GM10248 (cell line): ENCODE measurements at regions not wholly inside any gene's neighbourhood (a gene's known extent, or its start where the extent isn't known, plus 50 kb on each side); places are given as distances from the start of the nearest gene placed in this dataset.

Experiments used
- CTCF ChIA-PET: fragments of 300-600 bp; sonication (Branson Sonifier 250); formaldehyde crosslinking; extraction: SDS; loops from one replicate; lab custom pipeline; 2021; ENCODE audit warnings: antibody characterized with exemption; lab: Yijun Ruan, JAX
- POLR2A ChIA-PET: fragments of 350-650 bp; sonication (Branson Sonifier 250); formaldehyde crosslinking; extraction: SDS; loops from one replicate; lab custom pipeline; 2020; ENCODE audit warnings: antibody characterized with exemption; lab: Yijun Ruan, JAX
- DNase-seq: peaks from one replicate; pipeline ENCODE4 v3.0.0; 2012; ENCODE audit errors: extremely low spot score
- TF ChIP-seq, protein P1 (sequence below): IDR thresholded peaks from 2 replicates; pipeline ENCODE4 v1.5.1; 2012; ENCODE audit warnings: mild to moderate bottlenecking, low read depth; ENCODE audit errors: extremely low read depth, missing control alignments, control extremely low read depth

DNA sequence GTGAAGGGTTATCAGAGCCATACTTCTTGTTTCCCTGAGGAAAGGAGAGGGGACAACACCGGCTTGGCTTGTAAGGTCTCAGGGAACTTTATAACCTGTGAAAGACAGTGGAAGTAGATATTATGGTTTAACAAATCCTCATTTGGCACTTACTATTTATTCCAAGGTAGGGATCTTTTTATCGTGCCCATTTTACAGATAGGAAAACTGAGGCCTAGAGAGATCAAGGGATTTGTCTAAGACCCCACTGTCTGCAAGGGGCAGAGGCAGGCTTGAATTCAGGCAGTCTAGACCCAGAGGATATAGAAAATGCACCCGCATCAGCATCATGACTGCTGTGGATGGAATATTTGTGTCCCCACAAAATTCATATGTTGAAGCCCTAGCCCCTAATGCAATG is 118.4 kb upstream of the CST7 start:
- ChIA-PET CTCF (no interaction called here), POLR2A (no interaction called here)
- DNase-seq: no peak
- TF ChIP-seq, protein P1, sequence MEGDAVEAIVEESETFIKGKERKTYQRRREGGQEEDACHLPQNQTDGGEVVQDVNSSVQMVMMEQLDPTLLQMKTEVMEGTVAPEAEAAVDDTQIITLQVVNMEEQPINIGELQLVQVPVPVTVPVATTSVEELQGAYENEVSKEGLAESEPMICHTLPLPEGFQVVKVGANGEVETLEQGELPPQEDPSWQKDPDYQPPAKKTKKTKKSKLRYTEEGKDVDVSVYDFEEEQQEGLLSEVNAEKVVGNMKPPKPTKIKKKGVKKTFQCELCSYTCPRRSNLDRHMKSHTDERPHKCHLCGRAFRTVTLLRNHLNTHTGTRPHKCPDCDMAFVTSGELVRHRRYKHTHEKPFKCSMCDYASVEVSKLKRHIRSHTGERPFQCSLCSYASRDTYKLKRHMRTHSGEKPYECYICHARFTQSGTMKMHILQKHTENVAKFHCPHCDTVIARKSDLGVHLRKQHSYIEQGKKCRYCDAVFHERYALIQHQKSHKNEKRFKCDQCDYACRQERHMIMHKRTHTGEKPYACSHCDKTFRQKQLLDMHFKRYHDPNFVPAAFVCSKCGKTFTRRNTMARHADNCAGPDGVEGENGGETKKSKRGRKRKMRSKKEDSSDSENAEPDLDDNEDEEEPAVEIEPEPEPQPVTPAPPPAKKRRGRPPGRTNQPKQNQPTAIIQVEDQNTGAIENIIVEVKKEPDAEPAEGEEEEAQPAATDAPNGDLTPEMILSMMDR: no peak

DNA sequence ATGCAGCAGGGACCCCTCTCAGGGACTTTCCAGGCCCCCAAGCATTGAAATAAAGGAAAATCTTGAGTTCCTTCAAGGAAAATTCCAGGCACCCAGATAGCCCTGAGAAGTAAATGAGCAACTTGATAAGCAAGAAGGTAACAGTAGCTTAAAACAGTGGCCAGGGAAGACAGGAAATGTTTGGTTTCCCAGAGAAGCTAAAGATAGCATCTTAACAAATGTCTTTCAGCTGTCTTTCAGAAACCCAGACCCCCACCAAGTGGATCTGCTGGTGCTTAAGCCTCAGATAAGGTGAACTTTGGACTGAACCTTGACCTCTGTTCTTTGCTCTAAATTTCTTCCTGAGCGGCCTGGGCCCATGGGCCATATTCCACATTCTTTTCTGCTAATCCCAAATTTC is 117.8 kb upstream of the CST7 start:
- TF ChIP-seq, protein P1: no peak
- ChIA-PET CTCF (no interaction called here), POLR2A (no interaction called here)
- DNase-seq: no peak

DNA sequence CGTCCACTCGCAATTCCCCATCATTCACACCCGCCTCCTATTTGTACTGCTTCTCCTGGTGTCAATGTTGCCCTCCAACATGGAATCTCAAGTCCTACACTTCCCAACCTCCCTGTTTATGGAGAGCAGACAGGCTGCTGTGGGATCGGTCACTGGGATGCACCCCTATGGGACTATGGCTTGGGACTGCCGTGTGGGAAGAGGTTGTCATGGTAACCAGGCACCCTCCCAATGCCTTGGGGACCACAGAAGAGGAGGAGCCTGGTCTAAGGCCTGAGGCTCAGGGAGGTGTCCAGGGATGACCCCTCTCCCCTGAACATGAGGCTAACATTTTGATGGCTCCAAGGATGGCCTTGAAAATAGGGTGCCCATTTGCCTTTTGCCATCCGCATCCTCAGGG is 116.6 kb upstream of the CST7 start:
- TF ChIP-seq, protein P1: no peak
- CTCF ChIA-PET: no interaction called here
- DNase-seq: no peak
- POLR2A ChIA-PET: no interaction called here

DNA sequence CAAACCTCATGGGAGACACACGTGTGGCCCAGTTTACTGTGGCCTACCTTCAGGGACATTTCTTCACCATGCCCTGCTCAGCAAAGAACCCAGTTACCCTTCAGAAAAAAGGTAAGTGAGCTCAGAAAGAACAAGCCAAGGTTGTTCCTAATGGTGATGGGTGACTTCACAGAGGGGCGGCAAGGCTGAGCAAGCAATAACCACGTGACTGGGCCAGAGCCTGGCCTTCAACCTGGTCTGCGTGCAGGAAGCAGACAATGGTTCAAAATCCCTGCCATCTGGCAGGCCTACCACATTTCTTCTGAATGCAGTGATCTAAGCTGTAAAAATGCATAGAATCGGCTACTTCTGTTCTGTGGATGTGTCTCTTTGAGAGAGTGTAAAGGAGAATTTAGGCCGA is 115.5 kb upstream of the CST7 start:
- DNase-seq: no peak
- ChIA-PET CTCF (interaction anchor here (0.8 kb wide), 1 partner anchor 12 kb away, joined by 3 read pairs; no protein-coding TSS in a partner anchor), POLR2A (no interaction called here)
- TF ChIP-seq, protein P1: no peak

DNA sequence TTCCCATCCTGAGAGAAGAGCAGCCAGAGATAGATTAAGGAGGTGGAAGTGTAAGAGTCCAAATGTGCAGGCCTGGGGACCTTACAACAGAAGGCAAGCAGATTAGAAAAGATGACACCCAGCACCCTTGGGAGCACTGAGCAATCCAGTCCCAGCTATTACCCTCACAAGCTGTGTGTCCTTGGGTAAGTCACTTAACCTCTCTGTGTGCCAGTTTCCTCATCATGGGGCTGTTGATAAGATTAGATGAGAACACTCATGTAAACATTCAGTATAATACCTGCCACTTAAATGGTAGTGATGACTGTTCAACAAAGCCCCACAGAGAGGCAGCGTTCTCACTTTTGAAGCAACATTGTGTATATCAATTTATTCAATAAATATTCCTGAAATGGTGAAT is 114.8 kb upstream of the CST7 start:
- POLR2A ChIA-PET: no interaction called here
- no peak for DNase-seq
- CTCF ChIA-PET: no interaction called here
- TF ChIP-seq, protein P1: no peak

DNA sequence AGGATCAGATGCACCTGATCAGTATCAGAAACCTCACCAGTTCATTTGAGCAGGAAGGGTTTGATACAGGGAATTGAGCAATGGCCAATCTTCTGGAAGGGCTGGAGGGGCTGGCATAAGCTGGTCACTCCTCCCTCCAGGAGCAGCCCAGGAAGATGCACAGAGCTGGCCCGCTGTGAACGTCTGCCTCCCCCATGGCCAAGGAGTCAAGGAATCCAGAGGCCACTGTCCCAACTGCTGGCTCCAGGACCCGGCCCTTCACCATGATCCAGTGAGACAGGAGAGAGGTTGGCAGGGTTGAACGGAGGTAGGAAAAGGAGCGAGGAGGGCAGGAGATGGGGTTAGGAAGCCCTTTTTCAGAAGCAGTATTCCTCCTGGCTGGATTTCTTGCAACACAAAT is 113.9 kb upstream of the CST7 start:
- TF ChIP-seq, protein P1: no peak
- DNase-seq: no peak
- CTCF ChIA-PET: no interaction called here
- POLR2A ChIA-PET: no interaction called here

DNA sequence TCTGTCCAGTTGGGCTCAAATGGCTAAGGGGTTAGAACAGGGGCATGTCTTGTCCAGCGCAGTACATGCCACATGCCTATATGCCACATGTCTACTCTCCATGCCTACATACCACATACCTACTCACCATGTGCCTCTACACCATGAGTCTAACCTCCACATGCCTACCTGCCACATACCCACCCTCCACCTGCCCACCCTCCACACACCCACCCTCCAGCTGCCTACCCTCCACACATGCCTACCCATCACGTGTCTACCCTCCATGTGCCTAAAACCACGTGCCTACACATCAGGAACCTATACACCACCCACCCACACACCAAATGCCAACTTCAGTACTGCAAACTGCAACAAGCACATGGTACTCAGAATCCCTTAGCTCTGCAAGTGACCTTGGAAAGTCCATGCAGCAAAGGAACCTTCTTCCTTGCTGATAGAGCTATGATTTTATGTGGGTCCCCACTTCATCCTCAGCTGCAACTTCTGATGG is 113.0 kb upstream of the CST7 start:
- CTCF ChIA-PET: no interaction called here
- TF ChIP-seq, protein P1: no peak
- POLR2A ChIA-PET: no interaction called here
- no peak for DNase-seq
